Erythroblast (primary cell): ENCODE measurements at regions not wholly inside any gene's neighbourhood (a gene's known extent, or its start where the extent isn't known, plus 50 kb on each side); places are given as distances from the start of the nearest gene placed in this dataset.

ENCODE experiments used
- GATA1 ChIP-seq: IDR thresholded peaks from 2 replicates; pipeline ENCODE4 v1.6.1; 2011; ENCODE audit warnings: low read depth, mild to moderate bottlenecking, control low read depth, low read length, moderate library complexity
- POLR2A ChIP-seq: IDR thresholded peaks from 2 replicates; pipeline ENCODE4 v1.6.1; 2011; ENCODE audit warnings: mild to moderate bottlenecking, low read length

- TF ChIP-seq POLR2A (no peak), GATA1 (no peak)
Measured at GRCh38 chr12:84077679-84078078, 834.9 kb downstream of the SLC6A15 start.
